ENCODE measurements at regions not wholly inside any gene's neighbourhood (a gene's known extent, or its start where the extent isn't known, plus 50 kb on each side); places are given as distances from the start of the nearest gene placed in this dataset.
"Not testable (repeated sequence)": the region's sequence is repeated elsewhere in the genome, so short reads cannot be mapped to it uniquely, and the experiment has no call there.

DNA sequence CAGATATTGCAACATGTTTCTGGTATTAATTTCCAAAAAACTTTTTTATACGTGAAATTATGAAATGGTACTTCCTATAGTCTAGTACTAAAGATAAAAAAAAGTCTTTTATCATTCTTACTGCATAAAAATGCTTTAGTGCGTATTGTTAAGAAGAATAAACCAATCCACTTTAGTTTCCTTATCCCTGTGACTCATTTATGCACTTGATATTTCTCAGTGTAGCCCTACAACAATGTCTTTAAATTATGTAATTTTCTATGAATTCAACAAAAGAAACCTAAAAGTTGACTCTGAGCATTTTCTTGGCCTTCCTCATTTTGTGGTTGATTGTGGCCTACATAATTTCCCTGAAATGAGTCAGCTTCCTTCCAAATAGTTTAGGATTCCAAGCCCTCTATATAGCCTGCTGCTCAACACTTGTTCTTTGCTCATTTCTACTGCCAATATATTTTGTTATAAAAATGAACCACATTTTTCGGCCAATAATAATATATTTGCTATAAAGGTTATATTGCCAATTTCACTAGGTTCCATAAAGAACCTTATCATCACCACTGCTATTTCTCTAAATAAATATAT lies 961.7 kb upstream of the ADAMTS5 start:
- TF ChIP-seq, protein P1, sequence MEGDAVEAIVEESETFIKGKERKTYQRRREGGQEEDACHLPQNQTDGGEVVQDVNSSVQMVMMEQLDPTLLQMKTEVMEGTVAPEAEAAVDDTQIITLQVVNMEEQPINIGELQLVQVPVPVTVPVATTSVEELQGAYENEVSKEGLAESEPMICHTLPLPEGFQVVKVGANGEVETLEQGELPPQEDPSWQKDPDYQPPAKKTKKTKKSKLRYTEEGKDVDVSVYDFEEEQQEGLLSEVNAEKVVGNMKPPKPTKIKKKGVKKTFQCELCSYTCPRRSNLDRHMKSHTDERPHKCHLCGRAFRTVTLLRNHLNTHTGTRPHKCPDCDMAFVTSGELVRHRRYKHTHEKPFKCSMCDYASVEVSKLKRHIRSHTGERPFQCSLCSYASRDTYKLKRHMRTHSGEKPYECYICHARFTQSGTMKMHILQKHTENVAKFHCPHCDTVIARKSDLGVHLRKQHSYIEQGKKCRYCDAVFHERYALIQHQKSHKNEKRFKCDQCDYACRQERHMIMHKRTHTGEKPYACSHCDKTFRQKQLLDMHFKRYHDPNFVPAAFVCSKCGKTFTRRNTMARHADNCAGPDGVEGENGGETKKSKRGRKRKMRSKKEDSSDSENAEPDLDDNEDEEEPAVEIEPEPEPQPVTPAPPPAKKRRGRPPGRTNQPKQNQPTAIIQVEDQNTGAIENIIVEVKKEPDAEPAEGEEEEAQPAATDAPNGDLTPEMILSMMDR (IDR thresholded peaks at IDR 0.05; ENCODE audit: low read depth, low read length, poor library complexity, severe bottlenecking), result not testable (repeated sequence)
- TF ChIP-seq EZH2phosphoT487 (IDR thresholded peaks at IDR 0.05; ENCODE audit: borderline replicate concordance, low read length), result not testable (repeated sequence)
